Caco-2 (cell line): ENCODE measurements at regions not wholly inside any gene's neighbourhood (a gene's known extent, or its start where the extent isn't known, plus 50 kb on each side); places are given as distances from the start of the nearest gene placed in this dataset.

Source experiments
- BruUV-seq: library from RNA; stranded (reverse); fragments of 400-500 nt; replicated peaks from 2 replicates; lab custom pipeline; 2021; lab: Mats Ljungman, UMichigan
- CTCF ChIA-PET: fragments of 300-600 bp; sonication (Branson Sonifier 250); formaldehyde crosslinking; loops from one replicate; lab custom pipeline; 2022; ENCODE audit warnings: antibody characterized with exemption; lab: Charles Lee
- POLR2A ChIA-PET: fragments of 300-600 bp; sonication (Branson Sonifier 250); formaldehyde crosslinking; loops from one replicate; lab custom pipeline; 2022; ENCODE audit warnings: antibody characterized with exemption; lab: Charles Lee
- DNase-seq, 2 experiments: peaks; one replicate each; pipeline versions ENCODE4 v3.0.0 to v3.0.0-alpha.2; 2020 to 2022
- H3K27me3 ChIP-seq: replicated peaks from 2 replicates; pipeline ENCODE4 v1.6.0; 2011; ENCODE audit warnings: low read length; ENCODE audit not compliant: control insufficient read depth, insufficient read depth
- H3K36me3 ChIP-seq: 2 replicates; pipeline ENCODE4 v1.5.1; 2011; ENCODE audit warnings: low read length; ENCODE audit not compliant: control insufficient read depth, insufficient read depth
- H3K4me1 ChIP-seq: fragments of 250-450 bp; sonication (Bioruptor Pico); 2 replicates; pipeline ENCODE4 v1.5.1; 2020; ENCODE audit warnings: mild to moderate bottlenecking
- H3K4me3 ChIP-seq: 2 replicates; pipeline ENCODE4 v1.5.1; 2011; ENCODE audit warnings: low read depth, mild to moderate bottlenecking, control low read depth, low read length
- H3K9me3 ChIP-seq: fragments of 250-450 bp; sonication (Bioruptor Pico); 2 replicates; pipeline ENCODE4 v1.5.1; 2020; ENCODE audit warnings: mild to moderate bottlenecking, moderate library complexity
- H3K27ac Mint-ChIP-seq: one replicate; pipeline ENCODE4 v1.8.0; 2022; ENCODE audit warnings: mixed read lengths; ENCODE audit not compliant: unreplicated experiment
- H3K27me3 Mint-ChIP-seq: one replicate; pipeline ENCODE4 v1.8.0; 2022; ENCODE audit warnings: mixed read lengths; ENCODE audit not compliant: insufficient read depth, unreplicated experiment
- H3K36me3 Mint-ChIP-seq: one replicate; pipeline ENCODE4 v1.8.0; 2022; ENCODE audit warnings: mild to moderate bottlenecking, mixed read lengths; ENCODE audit not compliant: insufficient read depth, unreplicated experiment
- H3K4me1 Mint-ChIP-seq: one replicate; pipeline ENCODE4 v1.8.0; 2022; ENCODE audit warnings: low read depth, mixed read lengths; ENCODE audit not compliant: unreplicated experiment
- H3K4me3 Mint-ChIP-seq: one replicate; pipeline ENCODE4 v1.8.0; 2022; ENCODE audit warnings: mild to moderate bottlenecking, moderate library complexity, mixed read lengths; ENCODE audit not compliant: unreplicated experiment
- H3K9me3 Mint-ChIP-seq: one replicate; pipeline ENCODE4 v1.8.0; 2022; ENCODE audit warnings: mixed read lengths; ENCODE audit not compliant: unreplicated experiment
- intact Hi-C: fragments of 100-400 bp; cut with micrococcal nuclease; formaldehyde crosslinking; loops from one replicate; pipeline ENCODE4 v1.10.0; 2022; ENCODE audit not compliant: unreplicated experiment
- TF ChIP-seq, protein P1 (sequence below), 2 experiments: fragments of 200-600 bp in 1 of 2; IDR thresholded peaks; 1 replicate in 1 of 2; 2 replicates in 1 of 2; pipeline versions ENCODE4 v1.5.1 to v1.8.0; 2011 to 2022; ENCODE audit warnings: antibody characterized with exemption in 1 of 2, control low read depth in 1 of 2, inconsistent platforms in 1 of 2, low read depth in 1 of 2, low read length in 1 of 2, mild to moderate bottlenecking in 1 of 2, moderate library complexity in 1 of 2; ENCODE audit not compliant: insufficient read depth in 1 of 2, severe bottlenecking in 1 of 2, unreplicated experiment in 1 of 2

DNA sequence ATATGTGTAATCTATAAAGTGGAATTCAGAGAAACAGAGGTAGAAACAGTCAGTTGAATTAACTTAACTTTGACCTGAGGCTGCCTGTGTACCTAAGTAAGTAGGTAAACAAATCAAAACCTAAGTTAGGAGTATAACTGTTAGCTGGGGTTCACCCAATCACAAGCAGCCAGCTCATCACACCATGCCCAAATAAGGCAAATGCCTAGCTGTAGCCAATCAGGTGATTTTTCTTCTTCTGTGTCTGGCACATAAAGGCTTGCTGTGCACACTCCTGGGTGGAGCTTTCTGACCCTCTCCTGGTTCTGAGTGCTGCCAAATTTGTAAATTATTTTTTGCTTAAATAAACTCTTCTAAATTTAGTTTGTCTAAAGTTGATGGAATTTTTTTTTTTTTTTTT lies 54.7 kb upstream of the TRIM39 start:
- BruUV-seq = no TSS peak

DNA sequence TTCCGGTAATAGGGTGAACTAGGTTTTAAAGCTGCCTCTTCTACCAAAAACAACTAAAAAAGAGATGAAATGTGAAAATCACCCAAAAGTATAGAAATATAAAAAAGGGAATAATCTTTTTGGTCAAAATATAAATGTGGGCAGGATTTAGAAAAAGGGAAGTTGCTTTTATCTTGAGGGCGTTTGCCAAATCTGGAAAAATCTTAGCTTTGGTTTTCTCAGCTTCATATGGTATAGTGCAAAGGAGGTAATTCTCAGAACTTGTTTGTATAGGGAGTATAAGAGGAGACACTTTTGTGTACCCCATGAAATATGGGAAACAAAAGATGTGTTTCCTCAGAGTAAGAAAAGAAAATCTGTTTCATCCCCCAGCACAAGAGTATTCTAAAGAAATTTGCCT lies 54.2 kb upstream of the TRIM26 start:
- Histone ChIP-seq H3K27me3 (no peaks in the 10 kb centered on the region), H3K36me3 (no peaks in the 10 kb centered on the region), H3K9me3 (no peaks in the 10 kb centered on the region), H3K4me3 (no peak overlapping the region), H3K4me1 (peaks cover 7% of the 10 kb centered on the region; the same call in 1 of the 2 replicates)
- Mint-ChIP-seq H3K4me1 (peaks cover 4% of the 10 kb centered on the region), H3K27ac (no peak overlapping the region), H3K27me3 (no peaks in the 10 kb centered on the region), H3K4me3 (no peak overlapping the region), H3K9me3 (no peaks in the 10 kb centered on the region), H3K36me3 (no peaks in the 10 kb centered on the region)
- intact Hi-C loops = no loop called here
- CTCF ChIA-PET = no interaction called here
- TF ChIP-seq, protein P1, sequence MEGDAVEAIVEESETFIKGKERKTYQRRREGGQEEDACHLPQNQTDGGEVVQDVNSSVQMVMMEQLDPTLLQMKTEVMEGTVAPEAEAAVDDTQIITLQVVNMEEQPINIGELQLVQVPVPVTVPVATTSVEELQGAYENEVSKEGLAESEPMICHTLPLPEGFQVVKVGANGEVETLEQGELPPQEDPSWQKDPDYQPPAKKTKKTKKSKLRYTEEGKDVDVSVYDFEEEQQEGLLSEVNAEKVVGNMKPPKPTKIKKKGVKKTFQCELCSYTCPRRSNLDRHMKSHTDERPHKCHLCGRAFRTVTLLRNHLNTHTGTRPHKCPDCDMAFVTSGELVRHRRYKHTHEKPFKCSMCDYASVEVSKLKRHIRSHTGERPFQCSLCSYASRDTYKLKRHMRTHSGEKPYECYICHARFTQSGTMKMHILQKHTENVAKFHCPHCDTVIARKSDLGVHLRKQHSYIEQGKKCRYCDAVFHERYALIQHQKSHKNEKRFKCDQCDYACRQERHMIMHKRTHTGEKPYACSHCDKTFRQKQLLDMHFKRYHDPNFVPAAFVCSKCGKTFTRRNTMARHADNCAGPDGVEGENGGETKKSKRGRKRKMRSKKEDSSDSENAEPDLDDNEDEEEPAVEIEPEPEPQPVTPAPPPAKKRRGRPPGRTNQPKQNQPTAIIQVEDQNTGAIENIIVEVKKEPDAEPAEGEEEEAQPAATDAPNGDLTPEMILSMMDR (IDR thresholded peaks at IDR 0.05; ENCODE audit: insufficient read depth in 1 of 2, low read depth in 1 of 2, low read length in 1 of 2, severe bottlenecking in 1 of 2, unreplicated experiment in 1 of 2) = no peak
- no TSS peak for BruUV-seq
- no peak for DNase-seq
- POLR2A ChIA-PET = no interaction called here

More for the DNA sequence above, 54.7 kb upstream of the TRIM39 start:
- Mint-ChIP-seq H3K4me1 (no peaks in the 10 kb centered on the region), H3K9me3 (no peaks in the 10 kb centered on the region), H3K36me3 (no peaks in the 10 kb centered on the region), H3K27ac (no peak overlapping the region), H3K4me3 (no peak overlapping the region), H3K27me3 (peaks cover 3% of the 10 kb centered on the region)
- H3K9me3 ChIP-seq = no peaks in the 10 kb centered on the region
- H3K36me3 ChIP-seq = no peaks in the 10 kb centered on the region
- no peaks in the 10 kb centered on the region for H3K4me1 ChIP-seq
- intact Hi-C loops = no loop called here
- ChIA-PET POLR2A (interaction anchor here (0.7 kb wide), 2 partner anchors 55 to 65 kb away, joined by 6 to 12 read pairs; partner anchors contain the start of gene TRIM39), CTCF (no interaction called here)
- no peak overlapping the region for H3K4me3 ChIP-seq
- DNase-seq = no peak
- TF ChIP-seq, protein P1 (IDR thresholded peaks at IDR 0.05; ENCODE audit: insufficient read depth in 1 of 2, low read depth in 1 of 2, low read length in 1 of 2, severe bottlenecking in 1 of 2, unreplicated experiment in 1 of 2) = no peak
- no peaks in the 10 kb centered on the region for H3K27me3 ChIP-seq

DNA sequence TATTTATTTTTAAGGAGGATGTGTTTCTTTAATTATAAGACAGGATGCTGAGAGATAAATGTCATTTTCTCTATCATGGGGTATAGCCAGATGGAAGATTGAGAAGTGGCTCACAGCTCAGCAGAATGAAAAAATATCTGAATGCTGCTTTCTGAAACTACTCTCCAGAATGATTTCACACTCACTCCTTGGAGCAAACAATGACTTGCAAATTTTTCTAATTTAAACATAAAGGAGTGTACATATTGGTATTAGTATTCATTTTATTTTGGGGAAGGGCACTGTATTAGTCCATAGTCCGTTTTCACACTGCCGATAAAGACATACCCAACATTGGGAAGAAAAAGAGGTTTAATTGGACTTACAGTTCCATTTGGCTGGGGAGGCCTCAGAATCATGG lies 52.4 kb upstream of the TRIM26 start:
- H3K4me3 Mint-ChIP-seq = no peak overlapping the region
- no peak overlapping the region for H3K27ac Mint-ChIP-seq
- H3K9me3 Mint-ChIP-seq = no peaks in the 10 kb centered on the region
- DNase-seq = no peak
- H3K4me1 Mint-ChIP-seq = peaks cover 4% of the 10 kb centered on the region
- no peaks in the 10 kb centered on the region for H3K27me3 ChIP-seq
- intact Hi-C loops = no loop called here
- H3K36me3 ChIP-seq = no peaks in the 10 kb centered on the region
- H3K4me3 ChIP-seq = no peak overlapping the region
- TF ChIP-seq, protein P1 (IDR thresholded peaks at IDR 0.05; ENCODE audit: insufficient read depth in 1 of 2, low read depth in 1 of 2, low read length in 1 of 2, severe bottlenecking in 1 of 2, unreplicated experiment in 1 of 2) = no peak
- no peaks in the 10 kb centered on the region for H3K36me3 Mint-ChIP-seq
- H3K9me3 ChIP-seq = no peaks in the 10 kb centered on the region
- CTCF ChIA-PET = no interaction called here
- H3K4me1 ChIP-seq = peaks cover 7% of the 10 kb centered on the region; the same call in 1 of the 2 replicates
- POLR2A ChIA-PET = no interaction called here
- no TSS peak for BruUV-seq
- no peaks in the 10 kb centered on the region for H3K27me3 Mint-ChIP-seq
